Upper lobe of left lung (tissue), 6 donors: ENCODE measurements at regions not wholly inside any gene's neighbourhood (a gene's known extent, or its start where the extent isn't known, plus 50 kb on each side); places are given as distances from the start of the nearest gene placed in this dataset.
"Not testable (repeated sequence)": the region's sequence is repeated elsewhere in the genome, so short reads cannot be mapped to it uniquely, and the experiment has no call there.

Source experiments
- ATAC-seq, 2 donors: fragments of 200-7000 bp; cut with Tn5 transposase; one replicate each; pipeline ENCODE4 v1.9.1; 2022; ENCODE audit warnings: mild to moderate bottlenecking in 2 of 2, moderate library complexity in 2 of 2; ENCODE audit not compliant: low FRiP score in 2 of 2
- DNase-seq, 2 donors: peaks; one replicate each; pipeline ENCODE4 v3.0.0-alpha.2; 2019 to 2020
- H3K27ac ChIP-seq, 4 donors: fragments of 200-600 bp; sonication (generic); one replicate each; pipeline ENCODE4 v1.5.1; 2016 to 2019
- H3K27me3 ChIP-seq, 4 donors: fragments of 200-600 bp; sonication (generic); one replicate each; pipeline ENCODE4 v1.5.1; 2017 to 2019
- H3K36me3 ChIP-seq, 4 donors: fragments of 200-600 bp; sonication (generic); one replicate each; pipeline ENCODE4 v1.5.1; 2016 to 2019
- H3K4me1 ChIP-seq, 4 donors: fragments of 200-600 bp; sonication (generic); one replicate each; pipeline ENCODE4 v1.5.1; 2018 to 2019
- H3K4me3 ChIP-seq, 4 donors: fragments of 200-600 bp; sonication (generic); one replicate each; pipeline ENCODE4 v1.5.1; 2017 to 2019; ENCODE audit warnings: mild to moderate bottlenecking in 2 of 4, moderate library complexity in 1 of 4
- H3K9me3 ChIP-seq, 4 donors: fragments of 200-600 bp; sonication (generic); one replicate each; pipeline ENCODE4 v1.5.1; 2018 to 2019
- CTCF ChIP-seq, 6 experiments: fragments of 450-650 bp in 4 of 6; fragments of 200-600 bp in 2 of 6; sonication (generic) in 2 of 6; IDR thresholded peaks; one replicate each; pipeline ENCODE4 v1.5.1; 2016 to 2019; ENCODE audit warnings: antibody characterized with exemption in 6 of 6
- EP300 ChIP-seq, 4 donors: sonication (generic); formaldehyde crosslinking; IDR thresholded peaks; one replicate each; pipeline ENCODE4 v1.5.1; 2017; ENCODE audit warnings: antibody characterized with exemption in 4 of 4, control low read depth in 2 of 4
- POLR2A ChIP-seq, 4 donors: fragments of 450-650 bp; IDR thresholded peaks; one replicate each; pipeline ENCODE4 v1.5.1; 2016 to 2017; ENCODE audit warnings: antibody characterized with exemption in 4 of 4, mild to moderate bottlenecking in 2 of 4
- POLR2AphosphoS5 ChIP-seq, 2 donors: sonication (generic); formaldehyde crosslinking; IDR thresholded peaks; one replicate each; pipeline ENCODE4 v1.5.1; 2017; ENCODE audit warnings: antibody characterized with exemption in 2 of 2
- WGBS, 2 donors: methylation state at CpG; one replicate each; pipeline ENCODE4 v1.1.5; 2017 to 2018; 5-methylcytosine and 5-hydroxymethylcytosine counted together
- donor health status: DM: no; HTN: no; CAD: no; lungs with moderate emphysema.
- donor health status: DM: no; HTN: yes; CAD: no; lungs with severe emphysema.

- no peak for DNase-seq
- Histone ChIP-seq H3K36me3 (no peaks in the 10 kb centered on the region), H3K9me3 (no peaks in the 10 kb centered on the region), H3K27ac (no peak overlapping the region), H3K4me1 (peaks cover 0 to 3% (median 0%) of the 10 kb centered on the region in 4 donors), H3K27me3 (no peaks in the 10 kb centered on the region), H3K4me3 (no peak overlapping the region)
- no peak for ATAC-seq
- TF ChIP-seq POLR2A (IDR thresholded peaks at IDR 0.05) (no peak), POLR2AphosphoS5 (IDR thresholded peaks at IDR 0.05) (no peak), EP300 (IDR thresholded peaks at IDR 0.05) (no peak), CTCF (IDR thresholded peaks at IDR 0.05) (no peak)
Measured at GRCh38 chrX:34338046-34338445, 205.9 kb upstream of the FAM47A start.

GRCh38 chrX:34335376-34335775 is 203.3 kb upstream of the FAM47A start:
- not testable (repeated sequence) for H3K27ac ChIP-seq, H3K36me3 ChIP-seq, H3K4me1 ChIP-seq, H3K27me3 ChIP-seq, H3K4me3 ChIP-seq, H3K9me3 ChIP-seq, DNase-seq, ATAC-seq
- 46 to 89% methylated on average over 2 of the region's 2 CpGs for WGBS, 2 donors

GRCh38 chrX:34332334-34332733 is 200.2 kb upstream of the FAM47A start:
- no peak for DNase-seq
- ATAC-seq = no peak
- WGBS, 2 donors = 52 to 63% methylated on average over 2 of the region's 2 CpGs
- H3K27me3 ChIP-seq = no peaks in the 10 kb centered on the region
- H3K27ac ChIP-seq = no peak overlapping the region
- no peaks in the 10 kb centered on the region for H3K9me3 ChIP-seq
- H3K4me1 ChIP-seq = no peaks in the 10 kb centered on the region
- no peak overlapping the region for H3K4me3 ChIP-seq
- TF ChIP-seq POLR2AphosphoS5 (IDR thresholded peaks at IDR 0.05) (no peak), EP300 (IDR thresholded peaks at IDR 0.05) (no peak), CTCF (IDR thresholded peaks at IDR 0.05) (no peak), POLR2A (IDR thresholded peaks at IDR 0.05) (no peak)
- no peaks in the 10 kb centered on the region for H3K36me3 ChIP-seq

GRCh38 chrX:34325460-34325859 is 193.3 kb upstream of the FAM47A start:
- no peaks in the 10 kb centered on the region for H3K4me1 ChIP-seq
- DNase-seq (no peak), ATAC-seq (no peak)
- 36 to 37% methylated on average over 2 of the region's 2 CpGs for WGBS, 2 donors
- no peak for TF ChIP-seq POLR2A (IDR thresholded peaks at IDR 0.05)
- no peak for TF ChIP-seq EP300 (IDR thresholded peaks at IDR 0.05)
- no peak for TF ChIP-seq POLR2AphosphoS5 (IDR thresholded peaks at IDR 0.05)
- TF ChIP-seq CTCF (IDR thresholded peaks at IDR 0.05) = no peak
- no peaks in the 10 kb centered on the region for H3K36me3 ChIP-seq
- H3K9me3 ChIP-seq = no peaks in the 10 kb centered on the region
- no peaks in the 10 kb centered on the region for H3K27me3 ChIP-seq
- H3K27ac ChIP-seq = no peak overlapping the region
- H3K4me3 ChIP-seq = no peak overlapping the region

GRCh38 chrX:34320424-34320823 is 188.3 kb upstream of the FAM47A start:
- not testable (repeated sequence) for H3K36me3 ChIP-seq, H3K4me3 ChIP-seq, ATAC-seq, H3K9me3 ChIP-seq, DNase-seq, H3K4me1 ChIP-seq, H3K27me3 ChIP-seq, H3K27ac ChIP-seq
- 82 to 94% methylated on average over 16 of the region's 16 CpGs for WGBS, 2 donors

GRCh38 chrX:34300871-34301270 is 168.8 kb upstream of the FAM47A start:
- Histone ChIP-seq H3K9me3 (no peaks in the 10 kb centered on the region), H3K4me3 (no peak overlapping the region), H3K27ac (no peak overlapping the region), H3K36me3 (no peaks in the 10 kb centered on the region), H3K27me3 (no peaks in the 10 kb centered on the region), H3K4me1 (no peaks in the 10 kb centered on the region)
- 0 to 11% methylated on average over 1 of the region's 1 CpG for WGBS, 2 donors
- no peak for TF ChIP-seq POLR2A (IDR thresholded peaks at IDR 0.05)
- peak in 4 of 6 experiments; percentile 39 to 48 (median 42) for TF ChIP-seq CTCF (IDR thresholded peaks at IDR 0.05)
- DNase-seq = no peak
- no peak for ATAC-seq
